A673 (cell line): ENCODE measurements at regions not wholly inside any gene's neighbourhood (a gene's known extent, or its start where the extent isn't known, plus 50 kb on each side); places are given as distances from the start of the nearest gene placed in this dataset.

ENCODE experiments used
- BruUV-seq: library from RNA; stranded (reverse); fragments of 400-500 nt; replicated peaks from 2 replicates; lab custom pipeline; 2021; lab: Mats Ljungman, UMichigan
- CTCF ChIA-PET: fragments of 300-600 bp; sonication (Branson Sonifier 250); formaldehyde crosslinking; loops from one replicate; lab custom pipeline; 2022; ENCODE audit warnings: antibody characterized with exemption; lab: Charles Lee
- POLR2A ChIA-PET: fragments of 300-600 bp; sonication (Branson Sonifier 250); formaldehyde crosslinking; loops from one replicate; lab custom pipeline; 2022; ENCODE audit warnings: antibody characterized with exemption; ENCODE audit not compliant: low non-redundant PET; lab: Charles Lee
- DNase-seq: peaks from one replicate; pipeline ENCODE4 v3.0.0-alpha.2; 2015; ENCODE audit warnings: low spot score
- H3K27ac ChIP-seq: fragments of 200-600 bp; sonication (generic); 2 replicates; pipeline ENCODE4 v1.5.1; 2016; ENCODE audit warnings: mixed run types, low read depth, mild to moderate bottlenecking, mixed read lengths, antibody characterized with exemption, low read length; ENCODE audit not compliant: poor library complexity, severe bottlenecking
- H3K27me3 ChIP-seq: fragments of 200-600 bp; sonication (generic); replicated peaks from 2 replicates; pipeline ENCODE4 v1.6.1; 2017; ENCODE audit warnings: mixed run types, low read depth, mild to moderate bottlenecking, mixed read lengths, antibody characterized with exemption, low read length; ENCODE audit not compliant: insufficient read depth, poor library complexity
- H3K36me3 ChIP-seq: fragments of 200-600 bp; sonication (generic); 2 replicates; pipeline ENCODE4 v1.6.1; 2016; ENCODE audit warnings: mixed run types, mild to moderate bottlenecking, mixed read lengths, antibody characterized with exemption, low read length; ENCODE audit not compliant: insufficient read depth, poor library complexity, severe bottlenecking
- H3K4me1 ChIP-seq: fragments of 200-600 bp; sonication (generic); 2 replicates; pipeline ENCODE4 v1.6.1; 2017; ENCODE audit warnings: mixed run types, mild to moderate bottlenecking, mixed read lengths, antibody characterized with exemption, low read length; ENCODE audit not compliant: insufficient read depth, poor library complexity, severe bottlenecking
- H3K4me3 ChIP-seq: fragments of 200-600 bp; sonication (generic); 2 replicates; pipeline ENCODE4 v1.5.1; 2016; ENCODE audit warnings: low read depth, mixed run types, mild to moderate bottlenecking, mixed read lengths, low read length; ENCODE audit not compliant: poor library complexity, severe bottlenecking
- H3K9me3 ChIP-seq: fragments of 200-600 bp; sonication (generic); 2 replicates; pipeline ENCODE4 v1.6.1; 2016; ENCODE audit warnings: mixed run types, low read depth, mild to moderate bottlenecking, mixed read lengths, antibody characterized with exemption, low read length; ENCODE audit not compliant: poor library complexity, severe bottlenecking
- EZH2 ChIP-seq: fragments of 200-600 bp; sonication (generic); IDR thresholded peaks from 2 replicates; pipeline ENCODE4 v1.6.1; 2017; ENCODE audit warnings: borderline replicate concordance, low read depth, mild to moderate bottlenecking, mixed read lengths, antibody characterized with exemption, low read length; ENCODE audit not compliant: poor library complexity, severe bottlenecking
- intact Hi-C: fragments of 100-400 bp; cut with micrococcal nuclease; formaldehyde crosslinking; loops from one replicate; pipeline ENCODE4 v1.10.0; 2022; ENCODE audit not compliant: unreplicated experiment
- TF ChIP-seq, protein P1 (sequence below): fragments of 300-800, 200-600 bp; sonication (generic); conservative IDR thresholded peaks from 2 replicates; pipeline ENCODE4 v1.5.1; 2017; ENCODE audit warnings: low read depth, mild to moderate bottlenecking, antibody characterized with exemption, low read length, moderate library complexity, mixed read lengths

DNA sequence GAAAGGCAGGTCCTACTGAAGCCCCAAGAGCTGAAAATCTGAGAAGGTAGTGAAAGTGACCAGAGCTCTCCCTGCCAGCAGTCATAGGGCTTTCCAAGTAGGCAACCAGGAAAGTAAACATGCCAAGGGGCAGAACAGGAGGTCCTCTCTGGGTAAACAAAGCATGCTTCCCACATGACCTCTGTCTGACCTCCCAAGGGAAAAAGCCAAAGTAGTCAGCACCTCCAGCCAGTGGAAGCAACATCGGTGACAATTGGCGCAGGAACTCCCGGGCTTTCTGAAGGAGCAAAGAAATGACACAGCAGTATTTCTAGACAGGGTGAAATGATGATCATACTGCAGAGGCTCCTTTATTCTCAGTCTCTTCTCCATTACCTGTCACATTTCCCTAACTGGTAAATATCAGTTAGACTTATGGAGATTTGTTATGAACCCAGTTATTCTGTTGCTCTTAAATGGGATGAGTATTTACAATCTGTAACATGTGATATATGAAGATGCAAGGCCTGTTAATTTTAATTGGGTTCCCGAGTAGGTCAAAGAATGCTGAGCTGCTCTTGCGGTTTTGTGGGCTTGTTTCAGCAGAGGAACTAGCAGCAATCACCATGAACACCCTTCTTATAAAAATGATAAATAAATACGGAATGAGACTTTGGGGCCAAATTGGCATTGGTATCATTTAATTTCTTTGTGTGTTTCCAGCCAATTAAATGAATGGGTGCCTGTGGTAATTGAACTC is 321.0 kb downstream of the RND3 start:
- intact Hi-C loops = no loop called here
- H3K9me3 ChIP-seq = no peaks in the 10 kb centered on the region
- DNase-seq = no peak
- H3K4me3 ChIP-seq = no peak overlapping the region
- BruUV-seq = no TSS peak
- TF ChIP-seq, protein P1, sequence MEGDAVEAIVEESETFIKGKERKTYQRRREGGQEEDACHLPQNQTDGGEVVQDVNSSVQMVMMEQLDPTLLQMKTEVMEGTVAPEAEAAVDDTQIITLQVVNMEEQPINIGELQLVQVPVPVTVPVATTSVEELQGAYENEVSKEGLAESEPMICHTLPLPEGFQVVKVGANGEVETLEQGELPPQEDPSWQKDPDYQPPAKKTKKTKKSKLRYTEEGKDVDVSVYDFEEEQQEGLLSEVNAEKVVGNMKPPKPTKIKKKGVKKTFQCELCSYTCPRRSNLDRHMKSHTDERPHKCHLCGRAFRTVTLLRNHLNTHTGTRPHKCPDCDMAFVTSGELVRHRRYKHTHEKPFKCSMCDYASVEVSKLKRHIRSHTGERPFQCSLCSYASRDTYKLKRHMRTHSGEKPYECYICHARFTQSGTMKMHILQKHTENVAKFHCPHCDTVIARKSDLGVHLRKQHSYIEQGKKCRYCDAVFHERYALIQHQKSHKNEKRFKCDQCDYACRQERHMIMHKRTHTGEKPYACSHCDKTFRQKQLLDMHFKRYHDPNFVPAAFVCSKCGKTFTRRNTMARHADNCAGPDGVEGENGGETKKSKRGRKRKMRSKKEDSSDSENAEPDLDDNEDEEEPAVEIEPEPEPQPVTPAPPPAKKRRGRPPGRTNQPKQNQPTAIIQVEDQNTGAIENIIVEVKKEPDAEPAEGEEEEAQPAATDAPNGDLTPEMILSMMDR = no peak
- no peak for TF ChIP-seq EZH2
- CTCF ChIA-PET = no interaction called here
- H3K4me1 ChIP-seq = no peaks in the 10 kb centered on the region
- H3K27me3 ChIP-seq = no peaks in the 10 kb centered on the region
- POLR2A ChIA-PET = no interaction called here
- no peak overlapping the region for H3K27ac ChIP-seq
- H3K36me3 ChIP-seq = no peaks in the 10 kb centered on the region

DNA sequence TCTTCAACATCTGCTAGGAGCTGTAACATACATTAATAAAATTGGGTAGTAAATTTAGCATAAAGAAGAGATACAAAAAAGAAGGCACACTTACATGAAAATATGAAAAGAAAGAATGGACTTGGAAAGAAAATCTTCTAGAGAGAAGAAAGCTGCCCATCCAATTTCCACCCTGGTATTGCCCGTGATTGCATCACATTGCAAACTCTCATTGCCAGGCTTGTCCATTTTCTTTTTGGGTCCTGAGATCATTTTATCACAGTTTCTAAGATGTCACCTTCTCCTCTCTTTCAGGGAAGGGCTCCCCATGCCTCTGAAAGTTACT is 321.5 kb downstream of the RND3 start:
- intact Hi-C loops = no loop called here
- no peaks in the 10 kb centered on the region for H3K36me3 ChIP-seq
- H3K4me3 ChIP-seq = no peak overlapping the region
- ChIA-PET CTCF (no interaction called here), POLR2A (no interaction called here)
- no peaks in the 10 kb centered on the region for H3K4me1 ChIP-seq
- no TSS peak for BruUV-seq
- no peaks in the 10 kb centered on the region for H3K9me3 ChIP-seq
- H3K27me3 ChIP-seq = no peaks in the 10 kb centered on the region
- no peak for DNase-seq
- TF ChIP-seq EZH2 = no peak
- TF ChIP-seq, protein P1 = no peak
- H3K27ac ChIP-seq = no peak overlapping the region

DNA sequence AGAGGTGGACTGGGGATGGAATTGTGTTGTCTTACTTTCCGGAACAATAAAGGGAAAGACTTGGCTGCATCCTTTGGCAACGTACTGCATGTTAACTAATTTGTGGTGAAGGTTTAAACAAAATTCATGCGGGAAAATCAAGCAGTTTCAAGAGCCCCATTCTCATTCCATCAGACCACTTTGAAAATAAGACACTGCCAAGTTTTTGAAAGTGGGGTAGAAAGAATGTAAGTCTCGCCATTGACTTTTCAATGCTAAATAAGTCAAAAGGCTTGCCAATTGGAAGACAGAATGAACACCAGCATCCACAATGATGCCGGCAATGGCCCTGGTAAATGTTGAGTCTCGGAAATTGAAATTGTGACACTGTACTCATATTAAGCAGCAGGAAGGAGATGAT is 322.0 kb downstream of the RND3 start:
- DNase-seq = no peak
- POLR2A ChIA-PET = no interaction called here
- no peak overlapping the region for H3K4me3 ChIP-seq
- intact Hi-C loops = no loop called here
- no TSS peak for BruUV-seq
- no peak overlapping the region for H3K27ac ChIP-seq
- no peak for TF ChIP-seq EZH2
- TF ChIP-seq, protein P1 = no peak
- CTCF ChIA-PET = no interaction called here
- no peaks in the 10 kb centered on the region for H3K4me1 ChIP-seq
- H3K27me3 ChIP-seq = no peaks in the 10 kb centered on the region
- no peaks in the 10 kb centered on the region for H3K36me3 ChIP-seq
- no peaks in the 10 kb centered on the region for H3K9me3 ChIP-seq
